HG02981 (cell line): ENCODE measurements at regions not wholly inside any gene's neighbourhood (a gene's known extent, or its start where the extent isn't known, plus 50 kb on each side); places are given as distances from the start of the nearest gene placed in this dataset.

ENCODE experiments used
- ATAC-seq: cut with Tn5 transposase; IDR thresholded peaks from one replicate; pipeline ENCODE4 v1.9.1; 2021; ENCODE audit warnings: mild to moderate bottlenecking, moderate library complexity; ENCODE audit not compliant: unreplicated experiment

GRCh38 chr7:52712938-52713337, 322.5 kb upstream of the POM121L12 start:
- ATAC-seq, result no peak

- ATAC-seq, result no peak
Measured at GRCh38 chr7:52711951-52712350, 323.5 kb upstream of the POM121L12 start.

- ATAC-seq, result no peak
Measured at GRCh38 chr7:52708846-52709245, 326.6 kb upstream of the POM121L12 start.

GRCh38 chr7:52705768-52706167, 329.7 kb upstream of the POM121L12 start:
- ATAC-seq, result no peak

- ATAC-seq, result no peak
Measured at GRCh38 chr7:52700349-52700748, 335.1 kb upstream of the POM121L12 start.

GRCh38 chr7:52695973-52696595, 339.3 kb upstream of the POM121L12 start:
- no peak for ATAC-seq

GRCh38 chr7:52691257-52691656, 344.2 kb upstream of the POM121L12 start:
- no peak for ATAC-seq

GRCh38 chr7:52689912-52690311, 345.5 kb upstream of the POM121L12 start:
- ATAC-seq, result no peak

GRCh38 chr7:52685333-52685732, 350.1 kb upstream of the POM121L12 start:
- ATAC-seq, result no peak

GRCh38 chr7:52684388-52684787, 351.0 kb upstream of the POM121L12 start:
- ATAC-seq, result no peak

- no peak for ATAC-seq
Measured at GRCh38 chr7:52682993-52683392, 352.4 kb upstream of the POM121L12 start.

GRCh38 chr7:52670608-52671225, 364.7 kb upstream of the POM121L12 start:
- no peak for ATAC-seq

- no peak for ATAC-seq
Measured at GRCh38 chr7:52669031-52669430, 366.4 kb upstream of the POM121L12 start.

GRCh38 chr7:52668435-52668834, 367.0 kb upstream of the POM121L12 start:
- ATAC-seq, result no peak

GRCh38 chr7:52659178-52659577, 376.3 kb upstream of the POM121L12 start:
- ATAC-seq, result no peak

GRCh38 chr7:52656098-52656497, 379.3 kb upstream of the POM121L12 start:
- ATAC-seq, result no peak

GRCh38 chr7:52652621-52653020, 382.8 kb upstream of the POM121L12 start:
- ATAC-seq, result no peak

GRCh38 chr7:52648872-52649271, 386.6 kb upstream of the POM121L12 start:
- ATAC-seq, result no peak

GRCh38 chr7:52647046-52647445, 388.4 kb upstream of the POM121L12 start:
- ATAC-seq, result no peak

- no peak for ATAC-seq
Measured at GRCh38 chr7:52639981-52640380, 395.5 kb upstream of the POM121L12 start.

GRCh38 chr7:52639126-52639525, 396.3 kb upstream of the POM121L12 start:
- ATAC-seq, result no peak

- no peak for ATAC-seq
Measured at GRCh38 chr7:52635021-52635420, 400.4 kb upstream of the POM121L12 start.

- ATAC-seq, result no peak
Measured at GRCh38 chr7:52620849-52621248, 414.6 kb upstream of the POM121L12 start.
